A673 (cell line): ENCODE measurements at regions not wholly inside any gene's neighbourhood (a gene's known extent, or its start where the extent isn't known, plus 50 kb on each side); places are given as distances from the start of the nearest gene placed in this dataset.

Experiments used
- BruUV-seq: library from RNA; stranded (reverse); fragments of 400-500 nt; replicated peaks from 2 replicates; lab custom pipeline; 2021; lab: Mats Ljungman, UMichigan
- CTCF ChIA-PET: fragments of 300-600 bp; sonication (Branson Sonifier 250); formaldehyde crosslinking; loops from one replicate; lab custom pipeline; 2022; ENCODE audit warnings: antibody characterized with exemption; lab: Charles Lee
- POLR2A ChIA-PET: fragments of 300-600 bp; sonication (Branson Sonifier 250); formaldehyde crosslinking; loops from one replicate; lab custom pipeline; 2022; ENCODE audit warnings: antibody characterized with exemption; ENCODE audit not compliant: low non-redundant PET; lab: Charles Lee
- DNase-seq: peaks from one replicate; pipeline ENCODE4 v3.0.0-alpha.2; 2015; ENCODE audit warnings: low spot score
- H3K27ac ChIP-seq: fragments of 200-600 bp; sonication (generic); 2 replicates; pipeline ENCODE4 v1.5.1; 2016; ENCODE audit warnings: mixed run types, low read depth, mild to moderate bottlenecking, mixed read lengths, antibody characterized with exemption, low read length; ENCODE audit not compliant: poor library complexity, severe bottlenecking
- H3K27me3 ChIP-seq: fragments of 200-600 bp; sonication (generic); replicated peaks from 2 replicates; pipeline ENCODE4 v1.6.1; 2017; ENCODE audit warnings: mixed run types, low read depth, mild to moderate bottlenecking, mixed read lengths, antibody characterized with exemption, low read length; ENCODE audit not compliant: insufficient read depth, poor library complexity
- H3K36me3 ChIP-seq: fragments of 200-600 bp; sonication (generic); 2 replicates; pipeline ENCODE4 v1.6.1; 2016; ENCODE audit warnings: mixed run types, mild to moderate bottlenecking, mixed read lengths, antibody characterized with exemption, low read length; ENCODE audit not compliant: insufficient read depth, poor library complexity, severe bottlenecking
- H3K4me1 ChIP-seq: fragments of 200-600 bp; sonication (generic); 2 replicates; pipeline ENCODE4 v1.6.1; 2017; ENCODE audit warnings: mixed run types, mild to moderate bottlenecking, mixed read lengths, antibody characterized with exemption, low read length; ENCODE audit not compliant: insufficient read depth, poor library complexity, severe bottlenecking
- H3K4me3 ChIP-seq: fragments of 200-600 bp; sonication (generic); 2 replicates; pipeline ENCODE4 v1.5.1; 2016; ENCODE audit warnings: low read depth, mixed run types, mild to moderate bottlenecking, mixed read lengths, low read length; ENCODE audit not compliant: poor library complexity, severe bottlenecking
- H3K9me3 ChIP-seq: fragments of 200-600 bp; sonication (generic); 2 replicates; pipeline ENCODE4 v1.6.1; 2016; ENCODE audit warnings: mixed run types, low read depth, mild to moderate bottlenecking, mixed read lengths, antibody characterized with exemption, low read length; ENCODE audit not compliant: poor library complexity, severe bottlenecking
- CTCF ChIP-seq: fragments of 300-800, 200-600 bp; sonication (generic); conservative IDR thresholded peaks from 2 replicates; pipeline ENCODE4 v1.5.1; 2017; ENCODE audit warnings: low read depth, mild to moderate bottlenecking, antibody characterized with exemption, low read length, moderate library complexity, mixed read lengths
- EZH2 ChIP-seq: fragments of 200-600 bp; sonication (generic); IDR thresholded peaks from 2 replicates; pipeline ENCODE4 v1.6.1; 2017; ENCODE audit warnings: borderline replicate concordance, low read depth, mild to moderate bottlenecking, mixed read lengths, antibody characterized with exemption, low read length; ENCODE audit not compliant: poor library complexity, severe bottlenecking
- intact Hi-C: fragments of 100-400 bp; cut with micrococcal nuclease; formaldehyde crosslinking; loops from one replicate; pipeline ENCODE4 v1.10.0; 2022; ENCODE audit not compliant: unreplicated experiment

- DNase-seq = no peak
- Histone ChIP-seq H3K9me3 (no peaks in the 10 kb centered on the region), H3K4me1 (no peaks in the 10 kb centered on the region), H3K27me3 (no peaks in the 10 kb centered on the region), H3K27ac (no peak overlapping the region), H3K36me3 (no peaks in the 10 kb centered on the region), H3K4me3 (no peak overlapping the region)
- TF ChIP-seq EZH2 (no peak), CTCF (no peak)
- ChIA-PET POLR2A (no interaction called here), CTCF (no interaction called here)
- no TSS peak for BruUV-seq
- intact Hi-C loops = loop anchor here (10.0 kb wide), 1 partner anchor 241 kb away; no protein-coding TSS in a partner anchor
Measured at GRCh38 chr3:69675786-69676530, 63.3 kb upstream of the MITF start.

- BruUV-seq = no TSS peak
- H3K36me3 ChIP-seq = no peaks in the 10 kb centered on the region
- intact Hi-C loops = loop anchor here (5.0 to 10.0 kb wide), 3 partner anchors 240 to 512 kb away; no protein-coding TSS in a partner anchor
- no peak overlapping the region for H3K27ac ChIP-seq
- no peak for DNase-seq
- H3K27me3 ChIP-seq = no peaks in the 10 kb centered on the region
- CTCF ChIA-PET = no interaction called here
- POLR2A ChIA-PET = no interaction called here
- TF ChIP-seq CTCF (no peak), EZH2 (no peak)
- no peaks in the 10 kb centered on the region for H3K4me1 ChIP-seq
- no peak overlapping the region for H3K4me3 ChIP-seq
- H3K9me3 ChIP-seq = no peaks in the 10 kb centered on the region
Measured at GRCh38 chr3:69674752-69675151, 64.5 kb upstream of the MITF start.

- no peaks in the 10 kb centered on the region for H3K36me3 ChIP-seq
Measured at GRCh38 chr3:69671082-69671952, 67.9 kb upstream of the MITF start.

More at GRCh38 chr3:69671082-69671952, 67.9 kb upstream of the MITF start:
- Histone ChIP-seq H3K27ac (no peak overlapping the region), H3K4me1 (no peaks in the 10 kb centered on the region), H3K27me3 (no peaks in the 10 kb centered on the region), H3K9me3 (no peaks in the 10 kb centered on the region), H3K4me3 (no peak overlapping the region)
- no peak for TF ChIP-seq EZH2
- TF ChIP-seq CTCF = peak; percentile 52
- CTCF ChIA-PET = no interaction called here
- intact Hi-C loops = loop anchor here (5.0 to 10.0 kb wide), 3 partner anchors 237 to 509 kb away; no protein-coding TSS in a partner anchor
- POLR2A ChIA-PET = no interaction called here
- no TSS peak for BruUV-seq
- peak; percentile 15 for DNase-seq
